Fibroblast of the aortic adventitia (primary cell): ENCODE measurements at regions not wholly inside any gene's neighbourhood (a gene's known extent, or its start where the extent isn't known, plus 50 kb on each side); places are given as distances from the start of the nearest gene placed in this dataset.
"Not testable (repeated sequence)": the region's sequence is repeated elsewhere in the genome, so short reads cannot be mapped to it uniquely, and the experiment has no call there.

Experiments used
- DNase-seq: peaks from one replicate; pipeline ENCODE4 v3.0.0-alpha.2; 2010; ENCODE audit warnings: low read depth
- H3K4me3 ChIP-seq: 2 replicates; pipeline ENCODE4 v1.5.1; 2011; ENCODE audit warnings: low read depth, mild to moderate bottlenecking, control low read depth, low read length, moderate library complexity
- TF ChIP-seq, protein P1 (sequence below): IDR thresholded peaks from 2 replicates; pipeline ENCODE4 v1.5.1; 2011; ENCODE audit warnings: mild to moderate bottlenecking, low read length, control low read depth, inconsistent platforms; ENCODE audit not compliant: insufficient read depth

DNA sequence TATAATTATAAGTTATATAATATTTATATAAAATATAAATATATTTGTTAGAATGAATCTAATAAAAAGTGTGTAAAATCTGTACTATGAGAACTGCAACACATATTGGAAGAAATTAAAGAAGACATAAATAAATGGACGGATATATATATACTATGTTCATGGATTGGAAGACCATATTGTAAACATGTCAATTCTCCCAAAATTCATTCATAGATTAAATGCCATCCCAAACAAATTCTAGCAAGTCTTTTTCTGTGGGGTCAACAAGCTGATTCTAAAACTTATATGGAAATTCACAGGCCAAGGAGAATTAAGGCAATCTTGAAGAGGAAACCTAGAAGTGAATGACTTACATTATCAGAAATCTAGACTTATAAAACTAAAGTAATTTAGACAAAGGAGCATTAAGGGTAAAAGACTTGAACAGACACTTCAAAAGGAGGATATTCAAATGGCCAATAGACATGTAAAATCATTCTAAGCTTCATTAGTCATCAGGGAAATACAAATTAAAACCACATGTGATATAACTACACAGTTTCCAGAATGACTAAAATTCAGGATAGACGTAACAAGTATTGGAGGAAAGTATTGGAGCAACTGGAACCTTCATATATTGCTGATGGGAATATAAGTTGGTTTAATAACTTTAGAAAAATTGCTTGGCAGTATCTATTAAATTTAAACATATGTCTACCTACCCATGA lies 225.9 kb downstream of the EMX2 start:
- H3K4me3 ChIP-seq: no peak overlapping the region
- DNase-seq: no peak
- TF ChIP-seq, protein P1, sequence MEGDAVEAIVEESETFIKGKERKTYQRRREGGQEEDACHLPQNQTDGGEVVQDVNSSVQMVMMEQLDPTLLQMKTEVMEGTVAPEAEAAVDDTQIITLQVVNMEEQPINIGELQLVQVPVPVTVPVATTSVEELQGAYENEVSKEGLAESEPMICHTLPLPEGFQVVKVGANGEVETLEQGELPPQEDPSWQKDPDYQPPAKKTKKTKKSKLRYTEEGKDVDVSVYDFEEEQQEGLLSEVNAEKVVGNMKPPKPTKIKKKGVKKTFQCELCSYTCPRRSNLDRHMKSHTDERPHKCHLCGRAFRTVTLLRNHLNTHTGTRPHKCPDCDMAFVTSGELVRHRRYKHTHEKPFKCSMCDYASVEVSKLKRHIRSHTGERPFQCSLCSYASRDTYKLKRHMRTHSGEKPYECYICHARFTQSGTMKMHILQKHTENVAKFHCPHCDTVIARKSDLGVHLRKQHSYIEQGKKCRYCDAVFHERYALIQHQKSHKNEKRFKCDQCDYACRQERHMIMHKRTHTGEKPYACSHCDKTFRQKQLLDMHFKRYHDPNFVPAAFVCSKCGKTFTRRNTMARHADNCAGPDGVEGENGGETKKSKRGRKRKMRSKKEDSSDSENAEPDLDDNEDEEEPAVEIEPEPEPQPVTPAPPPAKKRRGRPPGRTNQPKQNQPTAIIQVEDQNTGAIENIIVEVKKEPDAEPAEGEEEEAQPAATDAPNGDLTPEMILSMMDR: no peak

GRCh38 chr10:117775526-117775925 lies 233.0 kb downstream of the EMX2 start:
- H3K4me3 ChIP-seq: no peak overlapping the region
- DNase-seq: no peak
- TF ChIP-seq, protein P1: no peak

- not testable (repeated sequence) for DNase-seq
These were observed 234.7 kb downstream of the EMX2 start for GRCh38 chr10:117777222-117777621.

GRCh38 chr10:117778241-117778640 lies 235.7 kb downstream of the EMX2 start:
- no peak overlapping the region for H3K4me3 ChIP-seq
- TF ChIP-seq, protein P1: no peak
- no peak for DNase-seq

More at GRCh38 chr10:117777222-117777621, 234.7 kb downstream of the EMX2 start:
- H3K4me3 ChIP-seq: not testable (repeated sequence)

DNA sequence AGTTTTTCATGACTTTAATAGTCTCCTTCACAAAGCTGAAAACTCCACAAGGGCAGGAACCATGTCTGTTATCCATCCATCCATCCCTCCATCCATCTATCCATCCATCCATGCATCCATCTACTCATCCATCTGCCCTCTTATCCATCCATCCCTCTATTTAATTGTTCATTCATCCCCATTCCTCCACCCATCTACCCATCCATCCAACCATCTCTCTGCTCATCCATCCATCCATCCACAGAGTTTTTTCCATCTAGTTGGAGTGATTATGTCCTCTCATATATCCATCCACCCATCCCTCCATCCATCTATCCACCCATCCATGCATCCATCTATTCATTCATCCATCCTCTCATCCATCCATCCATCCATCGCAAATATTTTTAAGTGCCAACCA lies 237.9 kb downstream of the EMX2 start:
- H3K4me3 ChIP-seq: no peak overlapping the region
- TF ChIP-seq, protein P1: no peak
- DNase-seq: no peak

DNA sequence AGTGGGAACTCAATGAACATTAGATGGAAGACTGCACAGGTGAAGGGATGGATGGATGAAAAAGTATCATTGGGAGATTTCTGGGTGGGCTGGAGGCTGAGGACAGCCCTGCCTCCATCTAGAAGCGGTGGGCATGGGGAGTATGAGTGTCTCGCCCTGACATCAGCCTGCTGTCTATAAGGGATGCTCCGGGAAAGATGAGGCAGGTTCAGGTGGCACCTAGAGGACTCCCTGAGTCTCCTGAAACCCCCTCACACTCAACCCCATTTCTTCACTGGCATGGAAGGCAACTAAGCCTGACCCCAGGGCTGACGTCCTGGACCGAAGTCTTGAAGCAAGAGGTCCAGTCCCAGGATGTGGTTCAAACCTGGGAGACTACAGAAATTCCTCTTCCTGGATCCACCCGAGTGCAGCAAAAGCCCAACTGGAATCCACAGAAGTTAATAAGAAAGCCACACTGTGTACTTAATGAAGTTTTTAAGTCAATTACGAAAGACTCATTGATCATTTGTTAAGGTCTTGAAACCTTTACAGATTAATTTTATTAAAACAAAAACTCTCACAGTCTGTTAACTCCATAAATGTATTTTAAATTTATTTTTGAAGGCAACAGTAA lies 238.8 kb downstream of the EMX2 start:
- DNase-seq: no peak
- TF ChIP-seq, protein P1: no peak
- H3K4me3 ChIP-seq: no peak overlapping the region

GRCh38 chr10:117782276-117782675 lies 239.7 kb downstream of the EMX2 start:
- TF ChIP-seq, protein P1: no peak
- no peak overlapping the region for H3K4me3 ChIP-seq
- no peak for DNase-seq
